ENCODE measurements at regions not wholly inside any gene's neighbourhood (a gene's known extent, or its start where the extent isn't known, plus 50 kb on each side); places are given as distances from the start of the nearest gene placed in this dataset.

DNA sequence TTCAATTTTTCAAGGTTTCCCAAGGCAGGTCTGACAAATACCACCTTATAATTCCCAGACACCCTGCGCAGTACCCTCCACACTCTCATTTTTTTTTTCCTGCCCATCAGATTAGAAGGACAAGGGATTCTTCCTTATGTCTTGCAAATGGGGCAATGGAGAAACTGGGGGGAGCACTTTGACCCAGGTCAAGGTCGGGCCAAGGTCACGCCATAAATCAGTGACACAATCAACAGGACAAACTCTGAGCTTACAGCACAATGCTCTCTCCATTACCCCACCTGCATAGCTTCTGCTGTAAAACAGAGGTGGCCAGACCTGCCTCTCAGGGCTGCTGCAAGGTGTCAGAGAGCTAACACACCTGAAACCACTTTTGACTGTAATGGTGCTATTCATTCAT is 254.4 kb upstream of the ZMIZ1 start:
- no peak for TF ChIP-seq POLR2AphosphoS5 (IDR thresholded peaks at IDR 0.05; ENCODE audit: borderline replicate concordance, low read depth, low read length)
- no peak for TF ChIP-seq EZH2 (IDR thresholded peaks at IDR 0.05)

Measured in SK-N-MC (cell line).